GM23338 (cell line): ENCODE measurements at regions not wholly inside any gene's neighbourhood (a gene's known extent, or its start where the extent isn't known, plus 50 kb on each side); places are given as distances from the start of the nearest gene placed in this dataset.

ENCODE experiments used
- ATAC-seq: fragments of 200-7000 bp; cut with Tn5 transposase; 3 replicates; pipeline ENCODE4 v1.9.1; 2020
- DNase-seq: peaks from one replicate; pipeline ENCODE4 v3.0.0-alpha.2; 2015; ENCODE audit warnings: low spot score
- H2AFZ ChIP-seq: fragments of 200-600 bp; sonication (generic); 2 replicates; pipeline ENCODE4 v1.8.0; 2016; ENCODE audit warnings: antibody characterized with exemption, mild to moderate bottlenecking, moderate library complexity
- H3F3A ChIP-seq: fragments of 200-600 bp; sonication (generic); replicated peaks from 2 replicates; pipeline ENCODE4 v1.8.0; 2017; ENCODE audit warnings: antibody characterized with exemption, mixed run types, low read depth
- H3K27ac ChIP-seq: fragments of 200-600 bp; sonication (generic); 2 replicates; pipeline ENCODE4 v1.6.1; 2016; ENCODE audit warnings: low read depth
- H3K27me3 ChIP-seq: fragments of 200-600 bp; sonication (generic); 2 replicates; pipeline ENCODE4 v1.8.0; 2016; ENCODE audit warnings: mild to moderate bottlenecking, mixed run types, moderate library complexity; ENCODE audit not compliant: insufficient read depth
- H3K36me3 ChIP-seq: fragments of 200-600 bp; sonication (generic); 2 replicates; pipeline ENCODE4 v1.8.0; 2016; ENCODE audit warnings: mild to moderate bottlenecking; ENCODE audit not compliant: insufficient read depth
- H3K4me1 ChIP-seq: fragments of 200-600 bp; sonication (generic); 2 replicates; pipeline ENCODE4 v1.8.0; 2016; ENCODE audit warnings: mild to moderate bottlenecking, moderate library complexity; ENCODE audit not compliant: insufficient read depth
- H3K4me2 ChIP-seq: fragments of 200-600 bp; sonication (generic); 2 replicates; pipeline ENCODE4 v1.7.1; 2017; ENCODE audit warnings: mixed run types
- H3K4me3 ChIP-seq: fragments of 200-600 bp; sonication (generic); 2 replicates; pipeline ENCODE4 v1.6.1; 2016; ENCODE audit warnings: mixed run types
- H3K79me2 ChIP-seq: fragments of 200-600 bp; sonication (generic); replicated peaks from 2 replicates; pipeline ENCODE4 v1.8.0; 2017; ENCODE audit warnings: mild to moderate bottlenecking; ENCODE audit not compliant: insufficient read depth
- H3K9me2 ChIP-seq: fragments of 200-600 bp; sonication (generic); 2 replicates; pipeline ENCODE4 v1.8.0; 2017; ENCODE audit not compliant: insufficient read depth
- H4K20me1 ChIP-seq: fragments of 200-600 bp; sonication (generic); replicated peaks from 2 replicates; pipeline ENCODE4 v1.8.0; 2017; ENCODE audit warnings: mild to moderate bottlenecking; ENCODE audit not compliant: insufficient read depth
- H3K27ac Mint-ChIP-seq: 2 replicates; pipeline ENCODE4 v1.8.0; 2020; ENCODE audit warnings: inconsistent platforms, mild to moderate bottlenecking, moderate library complexity, mixed read lengths
- H3K27me3 Mint-ChIP-seq: 3 replicates; pipeline ENCODE4 v1.8.0; 2022; ENCODE audit warnings: low read depth, mild to moderate bottlenecking, moderate library complexity, mixed read lengths, inconsistent platforms; ENCODE audit not compliant: insufficient read depth, poor library complexity
- H3K36me3 Mint-ChIP-seq: 3 replicates; pipeline ENCODE4 v1.8.0; 2021; ENCODE audit warnings: low read depth, mild to moderate bottlenecking, inconsistent platforms, moderate library complexity, mixed read lengths
- H3K4me1 Mint-ChIP-seq: 3 replicates; pipeline ENCODE4 v1.8.0; 2020; ENCODE audit warnings: mild to moderate bottlenecking, inconsistent platforms, mixed read lengths
- H3K4me3 Mint-ChIP-seq: 3 replicates; pipeline ENCODE4 v1.8.0; 2021; ENCODE audit warnings: moderate library complexity, mild to moderate bottlenecking, inconsistent platforms, mixed read lengths
- H3K9me3 Mint-ChIP-seq: 3 replicates; pipeline ENCODE4 v1.8.0; 2020; ENCODE audit warnings: moderate library complexity, mild to moderate bottlenecking, inconsistent platforms, mixed read lengths
- CREB1 ChIP-seq: fragments of 250-450 bp; sonication (Bioruptor Pico); IDR thresholded peaks from 2 replicates; pipeline ENCODE4 v1.5.0; 2020; ENCODE audit warnings: low read depth, mild to moderate bottlenecking, moderate library complexity
- CTCF ChIP-seq, 2 experiments: fragments of 200-600 bp in 1 of 2; sonication (generic) in 1 of 2; conservative IDR thresholded peaks; 2 replicates each; pipeline versions ENCODE4 v1.5.1 to v1.6.1; 2016 to 2017; ENCODE audit warnings: antibody characterized with exemption in 2 of 2, low read depth in 2 of 2, mild to moderate bottlenecking in 2 of 2, moderate library complexity in 1 of 2
- EZH2 ChIP-seq: fragments of 200-600 bp; sonication (generic); IDR thresholded peaks from one replicate; pipeline ENCODE4 v1.8.0; 2017; ENCODE audit warnings: antibody characterized with exemption, mild to moderate bottlenecking, low read depth; ENCODE audit not compliant: unreplicated experiment
- EZH2phosphoT487 ChIP-seq: fragments of 200-600 bp; sonication (generic); IDR thresholded peaks from one replicate; pipeline ENCODE4 v1.8.1; 2018; ENCODE audit warnings: antibody characterized with exemption; ENCODE audit not compliant: unreplicated experiment
- NANOG ChIP-seq: IDR thresholded peaks from 2 replicates; pipeline ENCODE4 v1.6.1; 2016; ENCODE audit warnings: antibody characterized with exemption, borderline replicate concordance
- POLR2AphosphoS5 ChIP-seq: IDR thresholded peaks from 2 replicates; pipeline ENCODE4 v1.6.1; 2016; ENCODE audit warnings: antibody characterized with exemption, low read depth
- STAT1 ChIP-seq: IDR thresholded peaks from one replicate; pipeline ENCODE4 v1.6.1; 2016; ENCODE audit warnings: antibody characterized with exemption; ENCODE audit not compliant: unreplicated experiment
- ZNF114 ChIP-seq: fragments of 250-450 bp; sonication (Bioruptor Pico); IDR thresholded peaks from 2 replicates; pipeline ENCODE4 v1.5.0; 2020; ENCODE audit warnings: mild to moderate bottlenecking, moderate library complexity
- ZNF331 ChIP-seq: fragments of 250-450 bp; sonication (Bioruptor Pico); IDR thresholded peaks from 2 replicates; pipeline ENCODE4 v1.5.0; 2020; ENCODE audit warnings: low read depth, mild to moderate bottlenecking, moderate library complexity
- TF ChIP-seq, protein P1 (sequence below): fragments of 250-450 bp; sonication (Bioruptor Pico); IDR thresholded peaks from 2 replicates; pipeline ENCODE4 v1.5.0; 2020; ENCODE audit warnings: mild to moderate bottlenecking, moderate library complexity
- TF ChIP-seq, protein P2 (sequence below): IDR thresholded peaks from one replicate; pipeline ENCODE4 v1.6.1; 2018; ENCODE audit warnings: antibody characterized with exemption; ENCODE audit not compliant: unreplicated experiment

GRCh38 chr16:77090062-77090461, 100.9 kb upstream of the MON1B start:
- H3K9me3 Mint-ChIP-seq: peaks cover 56% of the 10 kb centered on the region
- Histone ChIP-seq H4K20me1 (no peaks in the 10 kb centered on the region), H3K9me2 (no peaks in the 10 kb centered on the region), H3K27ac (no peak overlapping the region), H3K36me3 (no peaks in the 10 kb centered on the region), H3K27me3 (no peaks in the 10 kb centered on the region), H3F3A (no peaks in the 10 kb centered on the region), H3K4me2 (no peak overlapping the region), H3K4me1 (no peaks in the 10 kb centered on the region), H3K4me3 (no peak overlapping the region), H3K79me2 (no peaks in the 10 kb centered on the region), H2AFZ (no peak overlapping the region)
- ATAC-seq (no peak), DNase-seq (no peak)
- no peak overlapping the region for H3K4me3 Mint-ChIP-seq
- no peak overlapping the region for H3K27ac Mint-ChIP-seq
- H3K27me3 Mint-ChIP-seq: peaks cover 3% of the 10 kb centered on the region
- no peaks in the 10 kb centered on the region for H3K4me1 Mint-ChIP-seq
- TF ChIP-seq STAT1 (no peak), NANOG (no peak), POLR2AphosphoS5 (no peak), EZH2phosphoT487 (no peak), CREB1 (CRISPR knock-in tag) (no peak), EZH2 (no peak)
- TF ChIP-seq, protein P1, sequence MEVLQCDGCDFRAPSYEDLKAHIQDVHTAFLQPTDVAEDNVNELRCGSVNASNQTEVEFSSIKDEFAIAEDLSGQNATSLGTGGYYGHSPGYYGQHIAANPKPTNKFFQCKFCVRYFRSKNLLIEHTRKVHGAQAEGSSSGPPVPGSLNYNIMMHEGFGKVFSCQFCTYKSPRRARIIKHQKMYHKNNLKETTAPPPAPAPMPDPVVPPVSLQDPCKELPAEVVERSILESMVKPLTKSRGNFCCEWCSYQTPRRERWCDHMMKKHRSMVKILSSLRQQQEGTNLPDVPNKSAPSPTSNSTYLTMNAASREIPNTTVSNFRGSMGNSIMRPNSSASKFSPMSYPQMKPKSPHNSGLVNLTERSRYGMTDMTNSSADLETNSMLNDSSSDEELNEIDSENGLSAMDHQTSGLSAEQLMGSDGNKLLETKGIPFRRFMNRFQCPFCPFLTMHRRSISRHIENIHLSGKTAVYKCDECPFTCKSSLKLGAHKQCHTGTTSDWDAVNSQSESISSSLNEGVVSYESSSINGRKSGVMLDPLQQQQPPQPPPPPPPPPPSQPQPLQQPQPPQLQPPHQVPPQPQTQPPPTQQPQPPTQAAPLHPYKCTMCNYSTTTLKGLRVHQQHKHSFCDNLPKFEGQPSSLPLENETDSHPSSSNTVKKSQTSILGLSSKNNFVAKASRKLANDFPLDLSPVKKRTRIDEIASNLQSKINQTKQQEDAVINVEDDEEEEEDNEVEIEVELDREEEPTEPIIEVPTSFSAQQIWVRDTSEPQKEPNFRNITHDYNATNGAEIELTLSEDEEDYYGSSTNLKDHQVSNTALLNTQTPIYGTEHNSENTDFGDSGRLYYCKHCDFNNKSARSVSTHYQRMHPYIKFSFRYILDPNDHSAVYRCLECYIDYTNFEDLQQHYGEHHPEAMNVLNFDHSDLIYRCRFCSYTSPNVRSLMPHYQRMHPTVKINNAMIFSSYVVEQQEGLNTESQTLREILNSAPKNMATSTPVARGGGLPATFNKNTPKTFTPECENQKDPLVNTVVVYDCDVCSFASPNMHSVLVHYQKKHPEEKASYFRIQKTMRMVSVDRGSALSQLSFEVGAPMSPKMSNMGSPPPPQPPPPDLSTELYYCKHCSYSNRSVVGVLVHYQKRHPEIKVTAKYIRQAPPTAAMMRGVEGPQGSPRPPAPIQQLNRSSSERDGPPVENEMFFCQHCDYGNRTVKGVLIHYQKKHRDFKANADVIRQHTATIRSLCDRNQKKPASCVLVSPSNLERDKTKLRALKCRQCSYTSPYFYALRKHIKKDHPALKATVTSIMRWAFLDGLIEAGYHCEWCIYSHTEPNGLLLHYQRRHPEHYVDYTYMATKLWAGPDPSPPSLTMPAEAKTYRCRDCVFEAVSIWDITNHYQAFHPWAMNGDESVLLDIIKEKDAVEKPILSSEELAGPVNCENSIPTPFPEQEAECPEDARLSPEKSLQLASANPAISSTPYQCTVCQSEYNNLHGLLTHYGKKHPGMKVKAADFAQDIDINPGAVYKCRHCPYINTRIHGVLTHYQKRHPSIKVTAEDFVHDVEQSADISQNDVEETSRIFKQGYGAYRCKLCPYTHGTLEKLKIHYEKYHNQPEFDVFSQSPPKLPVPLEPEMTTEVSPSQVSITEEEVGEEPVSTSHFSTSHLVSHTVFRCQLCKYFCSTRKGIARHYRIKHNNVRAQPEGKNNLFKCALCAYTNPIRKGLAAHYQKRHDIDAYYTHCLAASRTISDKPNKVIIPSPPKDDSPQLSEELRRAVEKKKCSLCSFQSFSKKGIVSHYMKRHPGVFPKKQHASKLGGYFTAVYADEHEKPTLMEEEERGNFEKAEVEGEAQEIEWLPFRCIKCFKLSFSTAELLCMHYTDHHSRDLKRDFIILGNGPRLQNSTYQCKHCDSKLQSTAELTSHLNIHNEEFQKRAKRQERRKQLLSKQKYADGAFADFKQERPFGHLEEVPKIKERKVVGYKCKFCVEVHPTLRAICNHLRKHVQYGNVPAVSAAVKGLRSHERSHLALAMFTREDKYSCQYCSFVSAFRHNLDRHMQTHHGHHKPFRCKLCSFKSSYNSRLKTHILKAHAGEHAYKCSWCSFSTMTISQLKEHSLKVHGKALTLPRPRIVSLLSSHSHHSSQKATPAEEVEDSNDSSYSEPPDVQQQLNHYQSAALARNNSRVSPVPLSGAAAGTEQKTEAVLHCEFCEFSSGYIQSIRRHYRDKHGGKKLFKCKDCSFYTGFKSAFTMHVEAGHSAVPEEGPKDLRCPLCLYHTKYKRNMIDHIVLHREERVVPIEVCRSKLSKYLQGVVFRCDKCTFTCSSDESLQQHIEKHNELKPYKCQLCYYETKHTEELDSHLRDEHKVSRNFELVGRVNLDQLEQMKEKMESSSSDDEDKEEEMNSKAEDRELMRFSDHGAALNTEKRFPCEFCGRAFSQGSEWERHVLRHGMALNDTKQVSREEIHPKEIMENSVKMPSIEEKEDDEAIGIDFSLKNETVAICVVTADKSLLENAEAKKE (CRISPR knock-in tag): no peak
- H3K36me3 Mint-ChIP-seq: no peaks in the 10 kb centered on the region

DNA sequence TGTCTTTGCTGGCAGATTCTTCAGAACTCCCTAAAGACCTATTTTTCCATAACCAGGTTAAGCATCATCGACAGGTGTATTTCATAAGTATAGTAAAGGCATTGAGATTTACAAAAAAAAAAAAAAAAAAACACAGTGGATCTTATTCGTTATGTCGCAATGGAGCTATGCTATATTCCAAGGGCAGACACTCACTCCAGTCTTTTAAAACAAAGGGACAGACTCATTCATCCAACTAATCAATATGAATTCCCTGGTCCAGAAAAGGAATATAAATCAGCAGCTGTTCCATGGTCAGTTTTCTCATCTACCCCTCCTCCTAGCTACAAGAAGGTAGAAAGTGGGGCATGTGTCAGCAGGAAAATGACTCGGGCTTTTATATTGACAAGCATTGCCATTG, 97.7 kb upstream of the MON1B start:
- Histone ChIP-seq H3K79me2 (no peaks in the 10 kb centered on the region), H3K4me1 (no peaks in the 10 kb centered on the region), H2AFZ (peak overlapping the region; percentile 56), H3F3A (no peaks in the 10 kb centered on the region), H4K20me1 (no peaks in the 10 kb centered on the region), H3K4me2 (no peak overlapping the region), H3K27me3 (no peaks in the 10 kb centered on the region), H3K27ac (no peak overlapping the region), H3K9me2 (no peaks in the 10 kb centered on the region), H3K36me3 (no peaks in the 10 kb centered on the region), H3K4me3 (no peak overlapping the region)
- DNase-seq (no peak), ATAC-seq (no peak)
- Mint-ChIP-seq H3K4me1 (no peaks in the 10 kb centered on the region), H3K9me3 (peaks cover 54% of the 10 kb centered on the region), H3K27me3 (peaks cover 3% of the 10 kb centered on the region), H3K27ac (0 out of 2 replicates have a peak overlapping the region, but pooled peaks have one; percentile 4), H3K4me3 (no peak overlapping the region), H3K36me3 (no peaks in the 10 kb centered on the region)
- TF ChIP-seq EZH2 (no peak), ZNF114 (CRISPR knock-in tag) (no peak), STAT1 (no peak), POLR2AphosphoS5 (no peak), ZNF331 (CRISPR knock-in tag) (no peak), CTCF (conservative IDR thresholded peaks at IDR 0.05; ENCODE audit: low read depth in 2 of 2) (no peak)
- TF ChIP-seq, protein P2, sequence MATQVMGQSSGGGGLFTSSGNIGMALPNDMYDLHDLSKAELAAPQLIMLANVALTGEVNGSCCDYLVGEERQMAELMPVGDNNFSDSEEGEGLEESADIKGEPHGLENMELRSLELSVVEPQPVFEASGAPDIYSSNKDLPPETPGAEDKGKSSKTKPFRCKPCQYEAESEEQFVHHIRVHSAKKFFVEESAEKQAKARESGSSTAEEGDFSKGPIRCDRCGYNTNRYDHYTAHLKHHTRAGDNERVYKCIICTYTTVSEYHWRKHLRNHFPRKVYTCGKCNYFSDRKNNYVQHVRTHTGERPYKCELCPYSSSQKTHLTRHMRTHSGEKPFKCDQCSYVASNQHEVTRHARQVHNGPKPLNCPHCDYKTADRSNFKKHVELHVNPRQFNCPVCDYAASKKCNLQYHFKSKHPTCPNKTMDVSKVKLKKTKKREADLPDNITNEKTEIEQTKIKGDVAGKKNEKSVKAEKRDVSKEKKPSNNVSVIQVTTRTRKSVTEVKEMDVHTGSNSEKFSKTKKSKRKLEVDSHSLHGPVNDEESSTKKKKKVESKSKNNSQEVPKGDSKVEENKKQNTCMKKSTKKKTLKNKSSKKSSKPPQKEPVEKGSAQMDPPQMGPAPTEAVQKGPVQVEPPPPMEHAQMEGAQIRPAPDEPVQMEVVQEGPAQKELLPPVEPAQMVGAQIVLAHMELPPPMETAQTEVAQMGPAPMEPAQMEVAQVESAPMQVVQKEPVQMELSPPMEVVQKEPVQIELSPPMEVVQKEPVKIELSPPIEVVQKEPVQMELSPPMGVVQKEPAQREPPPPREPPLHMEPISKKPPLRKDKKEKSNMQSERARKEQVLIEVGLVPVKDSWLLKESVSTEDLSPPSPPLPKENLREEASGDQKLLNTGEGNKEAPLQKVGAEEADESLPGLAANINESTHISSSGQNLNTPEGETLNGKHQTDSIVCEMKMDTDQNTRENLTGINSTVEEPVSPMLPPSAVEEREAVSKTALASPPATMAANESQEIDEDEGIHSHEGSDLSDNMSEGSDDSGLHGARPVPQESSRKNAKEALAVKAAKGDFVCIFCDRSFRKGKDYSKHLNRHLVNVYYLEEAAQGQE: no peak
